ENCODE measurements at regions not wholly inside any gene's neighbourhood (a gene's known extent, or its start where the extent isn't known, plus 50 kb on each side); places are given as distances from the start of the nearest gene placed in this dataset.

- DNase-seq (ENCODE audit: low spot score), result no peak
Observed at GRCh38 chr1:34270181-34270580, 93.5 kb downstream of the C1orf94 start.

DNA sequence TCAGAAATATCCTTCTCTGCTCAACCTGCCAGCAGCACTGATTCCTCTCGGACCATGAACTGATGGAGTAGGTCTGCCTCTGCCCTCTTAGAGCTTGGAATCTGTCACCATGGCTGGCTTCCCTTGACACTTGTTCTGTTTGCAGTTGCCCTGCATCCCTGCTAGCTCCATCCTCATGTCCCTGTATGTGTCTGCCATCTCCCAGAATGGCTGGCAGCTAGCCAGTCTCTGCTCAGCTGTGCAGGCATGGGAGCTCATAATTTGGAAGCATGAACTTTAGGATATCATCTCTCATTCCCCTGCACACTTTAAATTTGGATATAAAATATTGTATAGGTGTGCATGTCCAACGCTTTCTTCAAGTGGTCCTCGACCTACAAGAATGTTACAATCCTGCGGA lies 95.4 kb downstream of the C1orf94 start:
- no peak for DNase-seq (ENCODE audit: low spot score)

- no peak for DNase-seq (ENCODE audit: low spot score)
Observed at GRCh38 chr1:34275150-34275549, 98.4 kb downstream of the C1orf94 start.

- DNase-seq (ENCODE audit: low spot score), result no peak
Observed at GRCh38 chr1:34276606-34277005, 99.9 kb downstream of the C1orf94 start.

GRCh38 chr1:34277150-34277549 lies 100.4 kb downstream of the C1orf94 start:
- no peak for DNase-seq (ENCODE audit: low spot score)

- DNase-seq (ENCODE audit: low spot score), result no peak
Observed at GRCh38 chr1:34278211-34278610, 101.5 kb downstream of the C1orf94 start.

DNA sequence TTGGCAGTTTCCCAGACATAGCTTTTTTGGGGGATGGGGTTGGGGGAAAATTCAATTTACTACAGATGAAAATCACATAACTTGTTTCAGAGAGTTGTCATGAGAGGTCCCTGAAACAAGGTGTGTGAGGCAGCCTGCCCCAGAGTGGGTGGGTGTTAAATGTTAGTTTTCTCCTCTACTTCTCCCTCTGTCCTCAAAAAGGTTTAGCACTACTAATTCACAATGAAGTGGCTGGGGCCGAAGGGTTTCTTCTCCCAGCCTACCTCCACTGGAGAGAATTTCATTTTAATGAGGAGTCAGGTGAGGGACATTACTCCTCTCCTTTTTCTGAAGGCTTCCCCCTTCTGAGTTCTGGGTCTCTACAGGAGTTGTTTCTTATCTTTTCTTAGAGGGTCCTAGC lies 103.3 kb downstream of the C1orf94 start:
- DNase-seq (ENCODE audit: low spot score), result no peak

DNA sequence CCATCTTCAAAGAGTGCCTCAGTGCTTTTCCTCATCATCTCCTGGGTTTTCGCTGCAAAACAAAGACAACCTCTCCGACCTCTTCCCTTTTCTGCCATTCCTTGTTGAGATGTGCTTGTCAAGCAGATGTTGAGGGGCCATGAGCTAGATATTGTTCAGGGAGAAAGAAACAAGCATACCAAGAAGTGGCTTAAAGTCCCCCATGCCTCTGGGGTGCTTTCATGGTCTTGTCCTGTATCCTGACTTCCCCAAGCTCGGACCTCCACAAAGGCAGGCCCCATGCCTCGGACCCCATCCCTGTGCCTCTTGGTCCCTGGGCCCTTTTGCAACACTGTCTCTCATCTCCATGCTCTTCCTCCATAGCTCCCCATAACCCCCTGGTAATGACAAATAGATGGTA lies 103.8 kb downstream of the C1orf94 start:
- no peak for DNase-seq (ENCODE audit: low spot score)

DNA sequence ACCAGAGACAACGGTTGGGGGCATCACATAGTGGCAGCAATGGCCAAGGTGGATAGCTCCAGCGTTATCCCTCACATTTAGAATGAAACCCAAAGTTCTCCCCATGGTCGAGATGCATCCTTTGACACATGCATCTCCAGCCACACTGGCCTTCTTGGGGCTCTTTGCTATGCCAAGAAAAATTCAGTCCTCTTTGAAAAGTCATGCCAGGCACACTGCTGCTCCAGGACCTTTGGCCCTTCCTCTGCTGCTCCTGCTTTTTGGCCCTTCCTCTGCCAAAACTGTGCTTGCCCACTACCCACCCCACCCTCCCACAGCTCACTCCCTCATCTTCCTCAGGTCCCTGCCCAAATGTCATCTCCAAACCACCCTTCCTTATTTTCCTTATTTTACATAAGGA lies 106.4 kb downstream of the C1orf94 start:
- no peak for DNase-seq (ENCODE audit: low spot score)

DNA sequence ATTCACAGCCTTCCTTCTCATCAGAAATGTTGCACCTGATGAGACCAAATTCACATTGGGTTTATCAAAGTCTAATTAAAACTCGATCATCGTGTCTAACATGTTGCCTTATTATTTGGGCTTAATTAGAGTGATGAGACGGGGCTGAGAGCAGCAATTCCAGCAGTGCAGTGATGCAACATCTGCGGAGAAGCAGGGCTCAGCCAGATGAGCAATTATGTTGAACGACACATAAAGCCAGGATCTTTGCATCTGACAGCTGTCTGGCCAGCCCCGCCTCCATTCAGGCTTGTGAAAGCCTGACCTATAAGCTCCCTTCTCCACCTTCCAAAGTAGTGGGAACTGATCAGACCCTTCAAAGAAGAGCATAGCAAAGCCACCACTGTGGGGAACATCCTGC lies 109.8 kb downstream of the C1orf94 start:
- DNase-seq (ENCODE audit: low spot score), result no peak

DNA sequence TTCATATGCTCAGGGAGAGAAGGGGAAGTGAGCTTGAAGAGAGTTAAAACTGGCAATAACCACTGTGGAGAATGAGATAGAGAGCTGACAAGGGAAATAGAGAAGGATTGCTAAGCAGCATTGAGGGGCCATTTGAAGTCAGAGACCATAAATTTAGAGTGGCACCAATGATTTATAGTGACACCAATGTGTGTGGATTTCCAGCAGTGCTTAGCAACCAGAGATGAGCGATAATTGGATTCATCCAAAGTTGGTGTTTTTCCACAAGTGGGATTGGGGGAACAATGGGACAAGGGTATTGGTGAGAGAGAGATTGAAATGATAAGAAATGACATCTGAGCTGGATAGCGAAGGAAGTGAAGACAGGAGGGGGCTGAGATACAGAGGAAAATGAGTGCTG lies 114.1 kb downstream of the C1orf94 start:
- no peak for DNase-seq (ENCODE audit: low spot score)

- DNase-seq (ENCODE audit: low spot score), result no peak
Observed at GRCh38 chr1:34292472-34292871, 115.8 kb downstream of the C1orf94 start.

DNA sequence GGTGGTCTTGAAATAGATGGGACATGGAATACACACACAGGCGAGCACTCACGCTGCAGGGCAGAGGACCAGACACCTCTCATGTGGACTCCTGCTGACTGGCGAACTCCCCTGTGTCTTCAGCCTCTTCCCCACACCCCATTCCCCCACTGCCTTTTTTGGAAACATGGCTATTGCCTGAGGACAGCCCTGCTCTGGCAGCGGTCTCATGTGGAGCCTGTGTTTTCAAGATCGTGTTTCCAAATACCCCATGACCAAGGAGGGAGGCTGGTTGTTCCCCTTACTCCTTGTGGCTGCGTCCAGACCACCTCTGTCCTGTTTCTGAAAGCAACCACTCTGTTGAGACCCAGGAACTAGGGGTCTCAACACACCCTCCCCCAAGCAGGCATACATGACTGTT lies 119.4 kb downstream of the C1orf94 start:
- no peak for DNase-seq (ENCODE audit: low spot score)

DNA sequence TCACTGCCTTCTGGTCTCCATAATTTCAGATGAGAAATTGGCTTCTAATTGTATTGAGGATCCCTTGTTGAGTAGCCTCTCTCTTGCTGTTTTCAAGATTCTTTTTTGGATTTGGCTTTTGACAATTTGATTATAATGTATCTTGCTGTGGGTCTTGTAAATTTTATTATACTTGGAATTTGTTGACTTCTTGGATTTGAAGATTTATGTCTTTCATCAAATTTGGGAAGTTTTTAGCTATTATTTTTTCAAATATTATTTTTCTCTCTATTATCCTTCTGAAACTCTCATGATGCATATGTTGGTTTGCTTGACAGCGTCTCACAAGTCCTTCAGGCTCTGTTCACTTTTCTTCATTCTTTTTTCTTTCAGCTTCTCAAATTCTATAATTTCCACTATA lies 126.1 kb downstream of the C1orf94 start:
- no peak for DNase-seq (ENCODE audit: low spot score)

DNA sequence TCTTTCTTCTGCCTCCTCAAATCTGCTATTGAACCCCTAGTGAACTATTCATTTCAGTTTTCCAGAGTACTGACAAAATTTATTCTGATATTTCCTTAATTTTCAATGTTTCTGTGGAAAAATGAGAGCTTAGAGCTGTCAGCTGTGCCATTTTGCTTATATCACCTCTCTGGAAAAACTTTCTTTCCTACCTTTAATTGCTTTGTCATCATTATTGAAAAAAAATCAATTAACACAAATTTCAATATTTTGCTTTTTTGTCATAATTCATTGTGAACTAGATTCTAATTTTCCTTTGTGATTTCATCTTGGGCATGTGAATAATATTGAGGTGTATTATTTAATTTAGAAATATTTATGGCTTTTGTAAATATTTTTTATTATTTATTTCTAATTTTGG lies 126.5 kb downstream of the C1orf94 start:
- DNase-seq (ENCODE audit: low spot score), result no peak

DNA sequence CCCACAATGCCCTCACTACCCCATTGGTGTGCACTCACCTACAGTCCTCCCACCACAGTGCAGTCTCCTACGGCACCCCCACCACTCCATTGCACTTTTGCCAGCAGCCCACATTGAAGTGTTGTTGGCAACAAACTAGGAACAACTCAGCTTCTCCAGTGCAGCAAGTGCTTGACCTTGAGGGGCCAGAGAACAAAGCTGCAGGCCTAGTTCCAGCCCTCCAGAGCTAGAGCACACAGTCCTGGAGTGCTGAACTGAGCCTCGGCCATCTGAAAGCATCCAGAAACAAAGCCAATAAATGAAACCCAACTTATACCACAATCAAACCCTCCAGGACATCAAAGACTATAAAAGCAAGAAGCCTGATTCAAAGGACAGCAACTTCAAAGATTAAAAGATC lies 129.9 kb downstream of the C1orf94 start:
- no peak for DNase-seq (ENCODE audit: low spot score)

DNA sequence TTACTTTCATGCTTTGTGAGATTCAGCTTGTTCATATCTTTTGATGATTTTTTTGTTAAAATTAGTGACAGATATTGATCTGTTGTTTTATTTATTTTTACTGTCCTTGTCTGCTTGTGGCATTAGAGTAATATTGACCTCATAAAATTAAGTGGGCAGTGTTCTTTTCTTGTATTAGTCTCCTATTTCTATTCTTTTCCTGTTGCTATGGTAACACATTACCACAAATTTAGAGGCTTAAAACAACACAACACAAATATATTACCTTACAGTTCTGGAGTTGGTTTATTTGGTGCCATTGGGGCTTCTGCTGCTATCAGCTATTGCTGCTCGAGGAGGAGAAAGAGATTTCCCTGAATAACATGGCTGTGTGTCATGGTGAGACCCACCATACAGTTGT lies 135.7 kb downstream of the C1orf94 start:
- DNase-seq (ENCODE audit: low spot score), result no peak

- no peak for DNase-seq (ENCODE audit: low spot score)
Observed at GRCh38 chr1:34315974-34316373, 139.3 kb downstream of the C1orf94 start.

- no peak for DNase-seq (ENCODE audit: low spot score)
Observed at GRCh38 chr1:34316773-34317172, 140.1 kb downstream of the C1orf94 start.

DNA sequence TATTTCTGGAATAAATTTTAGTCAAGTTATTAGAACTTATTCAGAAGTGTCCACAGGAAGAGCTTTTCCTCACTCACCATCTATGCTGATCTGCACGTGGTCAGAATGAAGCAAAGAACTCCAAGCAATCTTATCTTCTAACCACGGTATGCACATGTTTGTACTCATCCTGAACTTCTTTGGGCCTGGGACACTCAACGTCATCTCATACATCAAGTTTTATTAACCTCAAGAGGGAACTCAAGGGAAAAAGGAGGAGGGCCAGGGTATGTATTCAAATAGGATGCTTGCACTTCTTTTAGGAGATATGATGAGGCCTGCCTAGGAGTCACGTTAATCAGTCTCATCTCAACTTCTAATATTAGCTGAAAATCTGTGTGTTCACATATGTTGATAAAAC lies 142.5 kb downstream of the C1orf94 start:
- no peak for DNase-seq (ENCODE audit: low spot score)

DNA sequence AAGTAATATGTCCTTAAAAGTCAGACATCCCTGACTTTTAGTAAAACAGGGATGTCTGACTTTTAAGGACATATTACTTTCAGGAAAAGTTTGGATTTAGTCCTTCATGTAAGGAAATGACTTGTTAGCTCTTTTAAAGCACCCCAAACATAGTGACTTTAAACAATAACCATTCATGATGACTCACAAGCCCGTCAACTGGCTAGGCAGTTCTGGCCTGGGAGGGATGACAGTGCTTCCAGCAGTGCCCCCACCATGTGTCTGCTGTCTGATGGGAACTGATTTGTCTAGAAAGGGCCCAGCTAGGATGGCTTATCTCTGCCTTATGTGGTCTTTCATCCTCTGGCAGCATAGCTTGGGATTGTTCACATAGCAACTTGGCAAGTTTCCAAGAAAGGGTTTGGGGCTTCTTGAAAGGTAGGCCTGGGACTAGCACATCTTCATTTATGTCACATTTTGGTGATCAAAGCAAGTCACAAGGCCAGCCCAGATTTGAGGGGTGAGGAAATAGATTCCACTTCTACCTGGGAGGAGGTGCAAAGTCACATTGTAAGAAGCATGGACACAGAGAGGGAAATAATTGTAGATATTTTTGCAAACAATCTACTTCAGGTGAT lies 143.5 kb downstream of the C1orf94 start:
- no peak for DNase-seq (ENCODE audit: low spot score)

DNA sequence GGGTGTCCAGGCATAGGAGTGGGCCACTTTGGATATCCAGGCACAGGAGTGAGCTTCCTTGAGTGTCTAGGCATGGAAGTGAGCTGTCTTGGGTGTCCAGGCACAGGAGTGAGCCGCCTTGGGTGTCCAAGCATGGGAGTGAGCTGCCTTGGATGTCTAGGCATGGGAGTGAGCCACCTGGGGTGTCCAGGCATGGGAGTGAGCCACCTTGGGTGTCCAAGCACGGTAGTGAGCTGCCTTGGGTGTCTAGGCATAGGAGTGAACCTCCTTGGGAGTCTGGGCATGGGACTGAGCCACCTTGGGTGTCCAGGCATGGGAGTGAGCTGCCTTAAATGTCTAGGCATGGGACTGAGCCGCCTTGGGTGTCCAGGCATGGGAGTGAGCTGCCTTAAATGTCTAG lies 146.3 kb downstream of the C1orf94 start:
- DNase-seq (ENCODE audit: low spot score), result no peak

- no peak for DNase-seq (ENCODE audit: low spot score)
Observed at GRCh38 chr1:34324879-34325440, 148.3 kb downstream of the C1orf94 start.

DNA sequence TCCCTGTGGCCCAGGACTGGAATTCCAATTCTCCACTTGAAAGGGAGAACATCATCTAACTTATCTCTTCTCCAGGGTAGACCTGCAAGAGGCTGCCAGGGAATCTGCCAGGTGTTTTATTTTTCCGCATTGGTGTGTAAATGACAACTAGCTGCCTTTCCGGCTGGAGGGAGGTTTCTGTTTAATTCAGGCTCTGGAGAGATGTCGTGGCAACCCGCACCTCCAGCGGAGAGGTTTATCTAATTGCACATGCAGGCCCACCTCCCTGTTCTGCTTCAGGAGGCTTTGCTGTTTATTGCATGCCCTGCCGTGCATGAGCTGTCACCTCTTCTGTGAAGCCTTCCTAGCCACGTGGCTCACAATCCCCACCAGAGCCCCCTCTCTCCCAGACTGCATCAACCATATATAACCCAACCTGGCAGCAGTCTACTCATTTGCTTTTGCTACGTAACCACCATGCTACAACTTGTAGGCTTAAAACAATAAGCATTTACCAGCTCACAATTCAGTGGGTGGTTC lies 151.6 kb downstream of the C1orf94 start:
- DNase-seq (ENCODE audit: low spot score), result no peak

Data from LoVo (cell line).